ENCODE measurements at regions not wholly inside any gene's neighbourhood (a gene's known extent, or its start where the extent isn't known, plus 50 kb on each side); places are given as distances from the start of the nearest gene placed in this dataset.
"Not testable (repeated sequence)": the region's sequence is repeated elsewhere in the genome, so short reads cannot be mapped to it uniquely, and the experiment has no call there.

- Histone ChIP-seq H3K27me3 (ENCODE audit: control insufficient read depth, insufficient read depth, low read length) (no peaks in the 10 kb centered on the region), H3K36me3 (ENCODE audit: control insufficient read depth, insufficient read depth, low read length) (no peaks in the 10 kb centered on the region), H3K4me3 (ENCODE audit: low read depth, low read length) (no peak overlapping the region)
- ChIA-PET CTCF (no interaction called here), POLR2A (no interaction called here)
- DNase-seq (ENCODE audit: low read depth) = no peak
- no peak for TF ChIP-seq CTCF (IDR thresholded peaks at IDR 0.05; ENCODE audit: insufficient read depth, low read depth, low read length)
Observed at GRCh38 chr9:88628114-88628513, 93.1 kb downstream of the NXNL2 start.

GRCh38 chr9:88628811-88629210, 93.8 kb downstream of the NXNL2 start:
- TF ChIP-seq CTCF (IDR thresholded peaks at IDR 0.05; ENCODE audit: insufficient read depth, low read depth, low read length) = no peak
- Histone ChIP-seq H3K36me3 (ENCODE audit: control insufficient read depth, insufficient read depth, low read length) (no peaks in the 10 kb centered on the region), H3K27me3 (ENCODE audit: control insufficient read depth, insufficient read depth, low read length) (no peaks in the 10 kb centered on the region), H3K4me3 (ENCODE audit: low read depth, low read length) (no peak overlapping the region)
- no peak for DNase-seq (ENCODE audit: low read depth)
- POLR2A ChIA-PET = no interaction called here
- CTCF ChIA-PET = no interaction called here

GRCh38 chr9:88630574-88630973, 95.6 kb downstream of the NXNL2 start:
- DNase-seq (ENCODE audit: low read depth); POLR2A ChIA-PET; H3K4me3 ChIP-seq (ENCODE audit: low read depth, low read length); CTCF ChIA-PET; H3K36me3 ChIP-seq (ENCODE audit: control insufficient read depth, insufficient read depth, low read length); H3K27me3 ChIP-seq (ENCODE audit: control insufficient read depth, insufficient read depth, low read length): not testable (repeated sequence)

GRCh38 chr9:88635151-88635550, 100.2 kb downstream of the NXNL2 start:
- Histone ChIP-seq H3K36me3 (ENCODE audit: control insufficient read depth, insufficient read depth, low read length) (no peaks in the 10 kb centered on the region), H3K27me3 (ENCODE audit: control insufficient read depth, insufficient read depth, low read length) (no peaks in the 10 kb centered on the region; the same call in none of the 2 replicates), H3K4me3 (ENCODE audit: low read depth, low read length) (no peak overlapping the region)
- POLR2A ChIA-PET = no interaction called here
- CTCF ChIA-PET = interaction anchor here (0.9 kb wide), 1 partner anchor 9 kb away, joined by 3 read pairs; no protein-coding TSS in a partner anchor
- no peak for TF ChIP-seq CTCF (IDR thresholded peaks at IDR 0.05; ENCODE audit: insufficient read depth, low read depth, low read length)
- no peak for DNase-seq (ENCODE audit: low read depth)

GRCh38 chr9:88641456-88642240, 106.7 kb downstream of the NXNL2 start:
- Histone ChIP-seq H3K4me3 (ENCODE audit: low read depth, low read length) (no peak overlapping the region), H3K27me3 (ENCODE audit: control insufficient read depth, insufficient read depth, low read length) (no peaks in the 10 kb centered on the region; the same call in none of the 2 replicates), H3K36me3 (ENCODE audit: control insufficient read depth, insufficient read depth, low read length) (no peaks in the 10 kb centered on the region)
- DNase-seq (ENCODE audit: low read depth) = no peak
- CTCF ChIA-PET = no interaction called here
- POLR2A ChIA-PET = no interaction called here
- TF ChIP-seq CTCF (IDR thresholded peaks at IDR 0.05; ENCODE audit: insufficient read depth, low read depth, low read length) = no peak

GRCh38 chr9:88642336-88642735, 107.4 kb downstream of the NXNL2 start:
- DNase-seq (ENCODE audit: low read depth) = no peak

More at GRCh38 chr9:88642336-88642735, 107.4 kb downstream of the NXNL2 start:
- H3K27me3 ChIP-seq (ENCODE audit: control insufficient read depth, insufficient read depth, low read length) = no peaks in the 10 kb centered on the region; the same call in none of the 2 replicates
- ChIA-PET POLR2A (no interaction called here), CTCF (no interaction called here)
- no peak overlapping the region for H3K4me3 ChIP-seq (ENCODE audit: low read depth, low read length)
- no peaks in the 10 kb centered on the region for H3K36me3 ChIP-seq (ENCODE audit: control insufficient read depth, insufficient read depth, low read length)
- TF ChIP-seq CTCF (IDR thresholded peaks at IDR 0.05; ENCODE audit: insufficient read depth, low read depth, low read length) = no peak

Data from BJ (cell line).